Liver (tissue), 8 donors: ENCODE measurements at regions not wholly inside any gene's neighbourhood (a gene's known extent, or its start where the extent isn't known, plus 50 kb on each side); places are given as distances from the start of the nearest gene placed in this dataset.

ENCODE experiments used
- DNase-seq: peaks from one replicate; pipeline ENCODE4 v3.0.0-alpha.2; 2017; ENCODE audit warnings: low spot score
- H3K27ac ChIP-seq, 2 donors: one replicate each; pipeline ENCODE4 v1.7.0; 2013; ENCODE audit warnings: inconsistent platforms in 2 of 2, low read length in 2 of 2, control low read depth in 1 of 2, low read depth in 1 of 2, mild to moderate bottlenecking in 1 of 2
- H3K27me3 ChIP-seq, 4 donors: one replicate each; pipeline versions ENCODE4 v1.6.1 to v1.7.0; 2013; ENCODE audit warnings: low read length in 3 of 4, inconsistent platforms in 1 of 4, mild to moderate bottlenecking in 1 of 4, moderate library complexity in 1 of 4; ENCODE audit not compliant: control insufficient read depth in 4 of 4, insufficient read depth in 4 of 4
- H3K36me3 ChIP-seq, 4 donors: one replicate each; pipeline versions ENCODE4 v1.6.1 to v1.7.0; 2013; ENCODE audit warnings: low read length in 3 of 4, mild to moderate bottlenecking in 3 of 4, low read depth in 1 of 4, moderate library complexity in 1 of 4; ENCODE audit not compliant: control insufficient read depth in 4 of 4, insufficient read depth in 3 of 4
- H3K4me1 ChIP-seq, 4 donors: one replicate each; pipeline versions ENCODE4 v1.6.1 to v1.7.0; 2013; ENCODE audit warnings: low read length in 3 of 4, mild to moderate bottlenecking in 3 of 4, moderate library complexity in 1 of 4; ENCODE audit not compliant: control insufficient read depth in 4 of 4, insufficient read depth in 4 of 4
- H3K4me3 ChIP-seq, 3 donors: one replicate each; pipeline versions ENCODE4 v1.6.1 to v1.7.0; 2013; ENCODE audit warnings: low read length in 3 of 3, control low read depth in 1 of 3, low read depth in 1 of 3, mild to moderate bottlenecking in 1 of 3
- H3K9ac ChIP-seq, 2 donors: one replicate each; pipeline ENCODE4 v1.7.0; 2013; ENCODE audit warnings: low read length in 2 of 2, mild to moderate bottlenecking in 2 of 2, moderate library complexity in 2 of 2, control low read depth in 1 of 2, low read depth in 1 of 2
- H3K9me3 ChIP-seq, 4 donors: one replicate each; pipeline versions ENCODE4 v1.6.1 to v1.7.0; 2013; ENCODE audit warnings: low read length in 3 of 4; ENCODE audit not compliant: control insufficient read depth in 4 of 4
- EGR1 ChIP-seq, 2 donors: IDR thresholded peaks; 2 replicates each; pipeline ENCODE4 v1.6.1; 2016 to 2018; ENCODE audit warnings: antibody characterized with exemption in 2 of 2, low read depth in 2 of 2
- FOXA1 ChIP-seq: IDR thresholded peaks from 2 replicates; pipeline ENCODE4 v1.6.1; 2016; ENCODE audit warnings: antibody characterized with exemption
- FOXA2 ChIP-seq: IDR thresholded peaks from 2 replicates; pipeline ENCODE4 v1.6.1; 2016; ENCODE audit warnings: antibody characterized with exemption
- GABPA ChIP-seq, 2 donors: IDR thresholded peaks in 1 of 2; conservative IDR thresholded peaks in 1 of 2; 2 replicates each; pipeline ENCODE4 v1.6.1; 2016; ENCODE audit warnings: antibody characterized with exemption in 2 of 2, mild to moderate bottlenecking in 1 of 2, moderate library complexity in 1 of 2
- HNF4A ChIP-seq, 2 donors: conservative IDR thresholded peaks; 2 replicates each; pipeline ENCODE4 v1.6.1; 2016; ENCODE audit warnings: antibody characterized with exemption in 2 of 2, mild to moderate bottlenecking in 2 of 2
- HNF4G ChIP-seq: IDR thresholded peaks from 2 replicates; pipeline ENCODE4 v1.6.1; 2016; ENCODE audit warnings: antibody characterized with exemption
- JUND ChIP-seq, 2 donors: IDR thresholded peaks; 2 replicates each; pipeline ENCODE4 v1.6.1; 2016; ENCODE audit warnings: antibody characterized with exemption in 2 of 2
- NR2F2 ChIP-seq: IDR thresholded peaks from 2 replicates; pipeline ENCODE4 v1.6.1; 2016; ENCODE audit warnings: antibody characterized with exemption
- RAD21 ChIP-seq, 2 donors: IDR thresholded peaks; 2 replicates each; pipeline ENCODE4 v1.6.1; 2016; ENCODE audit warnings: antibody characterized with exemption in 2 of 2, mild to moderate bottlenecking in 2 of 2
- RXRA ChIP-seq, 2 donors: IDR thresholded peaks; 2 replicates each; pipeline ENCODE4 v1.6.1; 2017 to 2018; ENCODE audit warnings: antibody characterized with exemption in 2 of 2, mild to moderate bottlenecking in 1 of 2
- SP1 ChIP-seq: IDR thresholded peaks from 2 replicates; pipeline ENCODE4 v1.6.1; 2018; ENCODE audit warnings: antibody characterized with exemption, mild to moderate bottlenecking
- TAF1 ChIP-seq: conservative IDR thresholded peaks from 2 replicates; pipeline ENCODE4 v1.6.1; 2016; ENCODE audit warnings: antibody characterized with exemption, mild to moderate bottlenecking
- YY1 ChIP-seq: IDR thresholded peaks from 2 replicates; pipeline ENCODE4 v1.6.1; 2016; ENCODE audit warnings: antibody characterized with exemption, mild to moderate bottlenecking
- WGBS: extraction: QIAGEN DNeasy Blood & Tissue Kit; methylation state at CpG from one replicate; pipeline ENCODE4 v1.1.7; 2013; 5-methylcytosine and 5-hydroxymethylcytosine counted together
- TF ChIP-seq, protein P1 (sequence below): IDR thresholded peaks from 2 replicates; pipeline ENCODE4 v1.6.1; 2016; ENCODE audit warnings: antibody characterized with exemption
- TF ChIP-seq, protein P2 (sequence below): fragments of 150-350 bp; IDR thresholded peaks from 2 replicates; pipeline ENCODE4 v1.5.1; 2017; ENCODE audit warnings: improper control_type of control experiment, low read depth, low read length; ENCODE audit not compliant: missing input control
- TF ChIP-seq, protein P3 (sequence below): IDR thresholded peaks from 2 replicates; pipeline ENCODE4 v1.6.1; 2016; ENCODE audit warnings: antibody characterized with exemption
- TF ChIP-seq, protein P4 (sequence below): IDR thresholded peaks from 2 replicates; pipeline ENCODE4 v1.6.1; 2016; ENCODE audit warnings: antibody characterized with exemption
- TF ChIP-seq, protein P5 (sequence below): IDR thresholded peaks from 2 replicates; pipeline ENCODE4 v1.6.1; 2016; ENCODE audit warnings: antibody characterized with exemption, mild to moderate bottlenecking
- donor health status: healthy.
- donor health status: healthy.
- donor health status: healthy.
- donor health status: healthy.
- donor health status: healthy.

DNA sequence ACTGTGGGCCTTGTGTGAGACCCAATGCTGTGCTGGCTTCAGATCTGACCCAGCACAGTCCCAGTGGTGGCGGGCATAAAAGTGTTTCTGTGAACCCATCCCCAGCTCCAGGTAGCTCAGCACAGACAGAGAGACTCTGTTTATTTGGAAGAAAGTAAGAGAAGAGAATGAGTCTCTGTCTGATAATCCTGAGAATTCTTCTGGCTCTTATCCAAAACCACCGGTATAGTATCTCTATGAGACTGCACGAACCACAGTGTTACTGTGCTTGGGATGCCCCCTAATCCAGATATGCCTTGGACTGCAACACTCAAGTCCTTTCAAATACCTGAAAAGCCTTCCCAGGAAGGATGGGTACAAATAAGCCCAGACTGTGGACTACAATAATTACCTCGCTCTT, 1660.8 kb upstream of the ACO1 start:
- no peaks in the 10 kb centered on the region for H3K36me3 ChIP-seq
- no peaks in the 10 kb centered on the region for H3K9me3 ChIP-seq
- H3K9ac ChIP-seq = no peak overlapping the region
- TF ChIP-seq, protein P1, sequence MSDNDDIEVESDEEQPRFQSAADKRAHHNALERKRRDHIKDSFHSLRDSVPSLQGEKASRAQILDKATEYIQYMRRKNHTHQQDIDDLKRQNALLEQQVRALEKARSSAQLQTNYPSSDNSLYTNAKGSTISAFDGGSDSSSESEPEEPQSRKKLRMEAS = no peak
- TF ChIP-seq, protein P2, sequence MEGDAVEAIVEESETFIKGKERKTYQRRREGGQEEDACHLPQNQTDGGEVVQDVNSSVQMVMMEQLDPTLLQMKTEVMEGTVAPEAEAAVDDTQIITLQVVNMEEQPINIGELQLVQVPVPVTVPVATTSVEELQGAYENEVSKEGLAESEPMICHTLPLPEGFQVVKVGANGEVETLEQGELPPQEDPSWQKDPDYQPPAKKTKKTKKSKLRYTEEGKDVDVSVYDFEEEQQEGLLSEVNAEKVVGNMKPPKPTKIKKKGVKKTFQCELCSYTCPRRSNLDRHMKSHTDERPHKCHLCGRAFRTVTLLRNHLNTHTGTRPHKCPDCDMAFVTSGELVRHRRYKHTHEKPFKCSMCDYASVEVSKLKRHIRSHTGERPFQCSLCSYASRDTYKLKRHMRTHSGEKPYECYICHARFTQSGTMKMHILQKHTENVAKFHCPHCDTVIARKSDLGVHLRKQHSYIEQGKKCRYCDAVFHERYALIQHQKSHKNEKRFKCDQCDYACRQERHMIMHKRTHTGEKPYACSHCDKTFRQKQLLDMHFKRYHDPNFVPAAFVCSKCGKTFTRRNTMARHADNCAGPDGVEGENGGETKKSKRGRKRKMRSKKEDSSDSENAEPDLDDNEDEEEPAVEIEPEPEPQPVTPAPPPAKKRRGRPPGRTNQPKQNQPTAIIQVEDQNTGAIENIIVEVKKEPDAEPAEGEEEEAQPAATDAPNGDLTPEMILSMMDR = no peak
- TF ChIP-seq, protein P3, sequence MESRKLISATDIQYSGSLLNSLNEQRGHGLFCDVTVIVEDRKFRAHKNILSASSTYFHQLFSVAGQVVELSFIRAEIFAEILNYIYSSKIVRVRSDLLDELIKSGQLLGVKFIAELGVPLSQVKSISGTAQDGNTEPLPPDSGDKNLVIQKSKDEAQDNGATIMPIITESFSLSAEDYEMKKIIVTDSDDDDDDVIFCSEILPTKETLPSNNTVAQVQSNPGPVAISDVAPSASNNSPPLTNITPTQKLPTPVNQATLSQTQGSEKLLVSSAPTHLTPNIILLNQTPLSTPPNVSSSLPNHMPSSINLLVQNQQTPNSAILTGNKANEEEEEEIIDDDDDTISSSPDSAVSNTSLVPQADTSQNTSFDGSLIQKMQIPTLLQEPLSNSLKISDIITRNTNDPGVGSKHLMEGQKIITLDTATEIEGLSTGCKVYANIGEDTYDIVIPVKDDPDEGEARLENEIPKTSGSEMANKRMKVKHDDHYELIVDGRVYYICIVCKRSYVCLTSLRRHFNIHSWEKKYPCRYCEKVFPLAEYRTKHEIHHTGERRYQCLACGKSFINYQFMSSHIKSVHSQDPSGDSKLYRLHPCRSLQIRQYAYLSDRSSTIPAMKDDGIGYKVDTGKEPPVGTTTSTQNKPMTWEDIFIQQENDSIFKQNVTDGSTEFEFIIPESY = no peak
- TF ChIP-seq FOXA2 = no peak
- TF ChIP-seq, protein P4, sequence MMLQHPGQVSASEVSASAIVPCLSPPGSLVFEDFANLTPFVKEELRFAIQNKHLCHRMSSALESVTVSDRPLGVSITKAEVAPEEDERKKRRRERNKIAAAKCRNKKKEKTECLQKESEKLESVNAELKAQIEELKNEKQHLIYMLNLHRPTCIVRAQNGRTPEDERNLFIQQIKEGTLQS = no peak
- no peak for TF ChIP-seq GABPA (IDR thresholded peaks at IDR 0.05 in 1 of 2, conservative IDR thresholded peaks at IDR 0.05 in 1 of 2)
- TF ChIP-seq HNF4G = no peak
- TF ChIP-seq EGR1 (IDR thresholded peaks at IDR 0.05; ENCODE audit: low read depth in 2 of 2) = no peak
- TF ChIP-seq NR2F2 = no peak
- 79% methylated on average over 4 of the region's 4 CpGs for WGBS
- H3K27me3 ChIP-seq = no peaks in the 10 kb centered on the region
- H3K27ac ChIP-seq = no peak overlapping the region
- no peak overlapping the region for H3K4me3 ChIP-seq
- no peak for DNase-seq
- H3K4me1 ChIP-seq = no peaks in the 10 kb centered on the region

DNA sequence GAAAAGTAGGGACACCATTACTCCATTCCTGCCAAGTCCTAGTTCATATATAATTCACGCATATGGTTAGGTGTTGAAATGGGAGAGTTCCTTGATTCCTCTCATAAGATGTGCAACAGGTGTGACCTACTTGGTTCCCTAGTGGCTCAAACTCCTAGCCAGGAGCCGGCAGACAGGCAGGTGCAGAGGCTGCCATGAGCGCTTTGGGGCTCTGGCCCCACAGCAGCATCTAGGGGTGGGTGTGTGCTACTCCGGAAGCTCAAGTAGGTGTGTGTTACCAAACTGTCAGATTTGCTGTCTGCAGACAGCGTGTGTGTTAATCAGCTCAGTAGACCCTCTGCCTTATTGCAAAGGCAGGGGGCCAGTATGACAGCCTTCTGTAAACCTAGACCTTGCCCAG, 1652.4 kb upstream of the ACO1 start:
- no peak for DNase-seq
- H3K4me3 ChIP-seq = no peak overlapping the region
- no peaks in the 10 kb centered on the region for H3K27me3 ChIP-seq
- H3K9ac ChIP-seq = no peak overlapping the region
- no peaks in the 10 kb centered on the region for H3K4me1 ChIP-seq
- TF ChIP-seq RAD21 (IDR thresholded peaks at IDR 0.05) (no peak), FOXA1 (no peak), FOXA2 (no peak), NR2F2 (no peak), TAF1 (no peak), HNF4G (no peak), HNF4A (conservative IDR thresholded peaks at IDR 0.05) (no peak), RXRA (IDR thresholded peaks at IDR 0.05) (no peak), GABPA (IDR thresholded peaks at IDR 0.05 in 1 of 2, conservative IDR thresholded peaks at IDR 0.05 in 1 of 2) (no peak), SP1 (no peak), YY1 (no peak), EGR1 (IDR thresholded peaks at IDR 0.05; ENCODE audit: low read depth in 2 of 2) (no peak), JUND (IDR thresholded peaks at IDR 0.05) (no peak)
- TF ChIP-seq, protein P4 = no peak
- TF ChIP-seq, protein P3 = no peak
- TF ChIP-seq, protein P1 = no peak
- TF ChIP-seq, protein P5, sequence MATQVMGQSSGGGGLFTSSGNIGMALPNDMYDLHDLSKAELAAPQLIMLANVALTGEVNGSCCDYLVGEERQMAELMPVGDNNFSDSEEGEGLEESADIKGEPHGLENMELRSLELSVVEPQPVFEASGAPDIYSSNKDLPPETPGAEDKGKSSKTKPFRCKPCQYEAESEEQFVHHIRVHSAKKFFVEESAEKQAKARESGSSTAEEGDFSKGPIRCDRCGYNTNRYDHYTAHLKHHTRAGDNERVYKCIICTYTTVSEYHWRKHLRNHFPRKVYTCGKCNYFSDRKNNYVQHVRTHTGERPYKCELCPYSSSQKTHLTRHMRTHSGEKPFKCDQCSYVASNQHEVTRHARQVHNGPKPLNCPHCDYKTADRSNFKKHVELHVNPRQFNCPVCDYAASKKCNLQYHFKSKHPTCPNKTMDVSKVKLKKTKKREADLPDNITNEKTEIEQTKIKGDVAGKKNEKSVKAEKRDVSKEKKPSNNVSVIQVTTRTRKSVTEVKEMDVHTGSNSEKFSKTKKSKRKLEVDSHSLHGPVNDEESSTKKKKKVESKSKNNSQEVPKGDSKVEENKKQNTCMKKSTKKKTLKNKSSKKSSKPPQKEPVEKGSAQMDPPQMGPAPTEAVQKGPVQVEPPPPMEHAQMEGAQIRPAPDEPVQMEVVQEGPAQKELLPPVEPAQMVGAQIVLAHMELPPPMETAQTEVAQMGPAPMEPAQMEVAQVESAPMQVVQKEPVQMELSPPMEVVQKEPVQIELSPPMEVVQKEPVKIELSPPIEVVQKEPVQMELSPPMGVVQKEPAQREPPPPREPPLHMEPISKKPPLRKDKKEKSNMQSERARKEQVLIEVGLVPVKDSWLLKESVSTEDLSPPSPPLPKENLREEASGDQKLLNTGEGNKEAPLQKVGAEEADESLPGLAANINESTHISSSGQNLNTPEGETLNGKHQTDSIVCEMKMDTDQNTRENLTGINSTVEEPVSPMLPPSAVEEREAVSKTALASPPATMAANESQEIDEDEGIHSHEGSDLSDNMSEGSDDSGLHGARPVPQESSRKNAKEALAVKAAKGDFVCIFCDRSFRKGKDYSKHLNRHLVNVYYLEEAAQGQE = no peak
- TF ChIP-seq, protein P2 = no peak
- WGBS = 71% methylated on average over 5 of the region's 5 CpGs
- no peaks in the 10 kb centered on the region for H3K36me3 ChIP-seq
- no peaks in the 10 kb centered on the region for H3K9me3 ChIP-seq
- no peak overlapping the region for H3K27ac ChIP-seq
